ENCODE measurements at regions not wholly inside any gene's neighbourhood (a gene's known extent, or its start where the extent isn't known, plus 50 kb on each side); places are given as distances from the start of the nearest gene placed in this dataset.

- H3K27ac ChIP-seq (ENCODE audit: low read length, poor library complexity, severe bottlenecking): no peak overlapping the region
- 86% methylated on average over 7 of the region's 8 CpGs for WGBS
Observed at GRCh38 chr9:108618906-108619550, 236.8 kb downstream of the ACTL7B start.

GRCh38 chr9:108617676-108618075, 238.1 kb downstream of the ACTL7B start:
- Histone ChIP-seq H3K23ac (ENCODE audit: low read length in 2 of 2) (no peak overlapping the region), H3K79me1 (replicated peaks; ENCODE audit: low read length, poor library complexity, severe bottlenecking) (no peaks in the 10 kb centered on the region), H2BK15ac (ENCODE audit: low read depth, poor library complexity, severe bottlenecking) (no peak overlapping the region), H3K36me3 (ENCODE audit: control insufficient read depth in 1 of 2, insufficient read depth in 2 of 2, low read depth in 1 of 2, low read length in 2 of 2) (no peaks in the 10 kb centered on the region), H2BK5ac (ENCODE audit: low read depth, low read length, poor library complexity, severe bottlenecking) (no peak overlapping the region), H3K4ac (ENCODE audit: low read depth in 1 of 2, low read length in 2 of 2) (no peak overlapping the region), H4K91ac (ENCODE audit: low read length) (no peak overlapping the region), H3K9ac (ENCODE audit: low read length) (no peak overlapping the region), H3K4me3 (ENCODE audit: insufficient read depth in 1 of 2, low read depth in 1 of 2, low read length in 2 of 2) (no peak overlapping the region), H2BK12ac (ENCODE audit: low read length in 2 of 2) (no peak overlapping the region), H3K4me2 (ENCODE audit: low read length, poor library complexity, severe bottlenecking) (no peak overlapping the region), H4K8ac (ENCODE audit: low read length) (no peak overlapping the region), H3K27ac (ENCODE audit: low read length, poor library complexity, severe bottlenecking) (no peak overlapping the region), H2AFZ (ENCODE audit: low read depth, low read length) (no peak overlapping the region), H3K27me3 (ENCODE audit: control insufficient read depth in 1 of 2, insufficient read depth in 1 of 2, low read length in 2 of 2) (peaks cover 0 to 5% of the 10 kb centered on the region in 2 experiments), H3K4me1 (ENCODE audit: control insufficient read depth, insufficient read depth, low read depth, low read length) (no peaks in the 10 kb centered on the region), H2BK120ac (ENCODE audit: low read depth, low read length) (no peak overlapping the region), H3K14ac (ENCODE audit: low read length in 2 of 2) (no peak overlapping the region), H3K9me3 (ENCODE audit: control insufficient read depth, low read length) (no peaks in the 10 kb centered on the region), H2AK5ac (ENCODE audit: low read length, severe bottlenecking) (no peak overlapping the region), H3K18ac (ENCODE audit: low read depth in 1 of 2, low read length in 2 of 2) (no peak overlapping the region)
- DNase-seq: peak; percentile 13

More at GRCh38 chr9:108618906-108619550, 236.8 kb downstream of the ACTL7B start:
- H3K79me1 ChIP-seq (replicated peaks; ENCODE audit: low read length, poor library complexity, severe bottlenecking): no peaks in the 10 kb centered on the region
- no peak overlapping the region for H3K4ac ChIP-seq (ENCODE audit: low read depth in 1 of 2, low read length in 2 of 2)
- no peak overlapping the region for H2AK5ac ChIP-seq (ENCODE audit: low read length, severe bottlenecking)
- no peak overlapping the region for H3K14ac ChIP-seq (ENCODE audit: low read length in 2 of 2)
- H4K91ac ChIP-seq (ENCODE audit: low read length): no peak overlapping the region
- H3K9ac ChIP-seq (ENCODE audit: low read length): no peak overlapping the region
- DNase-seq: no peak
- no peak overlapping the region for H2AFZ ChIP-seq (ENCODE audit: low read depth, low read length)
- no peaks in the 10 kb centered on the region for H3K9me3 ChIP-seq (ENCODE audit: control insufficient read depth, low read length)
- H3K27me3 ChIP-seq (ENCODE audit: control insufficient read depth in 1 of 2, insufficient read depth in 1 of 2, low read length in 2 of 2): peaks cover 0 to 5% of the 10 kb centered on the region in 2 experiments
- no peaks in the 10 kb centered on the region for H3K4me1 ChIP-seq (ENCODE audit: control insufficient read depth, insufficient read depth, low read depth, low read length)
- H3K4me2 ChIP-seq (ENCODE audit: low read length, poor library complexity, severe bottlenecking): no peak overlapping the region
- no peak overlapping the region for H3K18ac ChIP-seq (ENCODE audit: low read depth in 1 of 2, low read length in 2 of 2)
- no peak overlapping the region for H3K23ac ChIP-seq (ENCODE audit: low read length in 2 of 2)
- no peak overlapping the region for H2BK5ac ChIP-seq (ENCODE audit: low read depth, low read length, poor library complexity, severe bottlenecking)
- no peak overlapping the region for H2BK15ac ChIP-seq (ENCODE audit: low read depth, poor library complexity, severe bottlenecking)
- no peak overlapping the region for H2BK120ac ChIP-seq (ENCODE audit: low read depth, low read length)
- no peaks in the 10 kb centered on the region for H3K36me3 ChIP-seq (ENCODE audit: control insufficient read depth in 1 of 2, insufficient read depth in 2 of 2, low read depth in 1 of 2, low read length in 2 of 2)
- no peak overlapping the region for H2BK12ac ChIP-seq (ENCODE audit: low read length in 2 of 2)
- no peak overlapping the region for H3K4me3 ChIP-seq (ENCODE audit: insufficient read depth in 1 of 2, low read depth in 1 of 2, low read length in 2 of 2)
- H4K8ac ChIP-seq (ENCODE audit: low read length): no peak overlapping the region

GRCh38 chr9:108615152-108615551, 240.6 kb downstream of the ACTL7B start:
- Histone ChIP-seq H2BK12ac (ENCODE audit: low read length in 2 of 2) (no peak overlapping the region), H3K27ac (ENCODE audit: low read length, poor library complexity, severe bottlenecking) (no peak overlapping the region), H3K9ac (ENCODE audit: low read length) (no peak overlapping the region), H2BK15ac (ENCODE audit: low read depth, poor library complexity, severe bottlenecking) (no peak overlapping the region), H2AK5ac (ENCODE audit: low read length, severe bottlenecking) (no peak overlapping the region), H3K4me1 (ENCODE audit: control insufficient read depth, insufficient read depth, low read depth, low read length) (no peaks in the 10 kb centered on the region), H3K14ac (ENCODE audit: low read length in 2 of 2) (no peak overlapping the region), H3K36me3 (ENCODE audit: control insufficient read depth in 1 of 2, insufficient read depth in 2 of 2, low read depth in 1 of 2, low read length in 2 of 2) (no peaks in the 10 kb centered on the region), H3K4ac (ENCODE audit: low read depth in 1 of 2, low read length in 2 of 2) (no peak overlapping the region), H2BK120ac (ENCODE audit: low read depth, low read length) (no peak overlapping the region), H3K23ac (ENCODE audit: low read length in 2 of 2) (no peak overlapping the region), H3K4me3 (ENCODE audit: insufficient read depth in 1 of 2, low read depth in 1 of 2, low read length in 2 of 2) (no peak overlapping the region), H3K4me2 (ENCODE audit: low read length, poor library complexity, severe bottlenecking) (no peak overlapping the region), H3K18ac (ENCODE audit: low read depth in 1 of 2, low read length in 2 of 2) (no peak overlapping the region), H4K8ac (ENCODE audit: low read length) (no peak overlapping the region), H3K79me1 (replicated peaks; ENCODE audit: low read length, poor library complexity, severe bottlenecking) (no peaks in the 10 kb centered on the region), H2AFZ (ENCODE audit: low read depth, low read length) (no peak overlapping the region), H2BK5ac (ENCODE audit: low read depth, low read length, poor library complexity, severe bottlenecking) (no peak overlapping the region), H3K27me3 (ENCODE audit: control insufficient read depth in 1 of 2, insufficient read depth in 1 of 2, low read length in 2 of 2) (peaks cover 0 to 4% of the 10 kb centered on the region in 2 experiments), H4K91ac (ENCODE audit: low read length) (no peak overlapping the region), H3K9me3 (ENCODE audit: control insufficient read depth, low read length) (no peaks in the 10 kb centered on the region)
- DNase-seq: no peak
- 29% methylated on average over 1 of the region's 1 CpG for WGBS

GRCh38 chr9:108612513-108612912, 243.3 kb downstream of the ACTL7B start:
- H3K27me3 ChIP-seq (ENCODE audit: control insufficient read depth in 1 of 2, insufficient read depth in 1 of 2, low read length in 2 of 2): peaks cover 0 to 8% of the 10 kb centered on the region in 2 experiments

More at GRCh38 chr9:108612513-108612912, 243.3 kb downstream of the ACTL7B start:
- Histone ChIP-seq H3K27ac (ENCODE audit: low read length, poor library complexity, severe bottlenecking) (no peak overlapping the region), H3K9ac (ENCODE audit: low read length) (no peak overlapping the region), H3K4me2 (ENCODE audit: low read length, poor library complexity, severe bottlenecking) (no peak overlapping the region), H4K91ac (ENCODE audit: low read length) (no peak overlapping the region), H3K23ac (ENCODE audit: low read length in 2 of 2) (no peak overlapping the region), H2BK120ac (ENCODE audit: low read depth, low read length) (no peak overlapping the region), H3K9me3 (ENCODE audit: control insufficient read depth, low read length) (no peaks in the 10 kb centered on the region), H2BK12ac (ENCODE audit: low read length in 2 of 2) (no peak overlapping the region), H3K79me1 (replicated peaks; ENCODE audit: low read length, poor library complexity, severe bottlenecking) (no peaks in the 10 kb centered on the region), H3K14ac (ENCODE audit: low read length in 2 of 2) (no peak overlapping the region), H3K4ac (ENCODE audit: low read depth in 1 of 2, low read length in 2 of 2) (no peak overlapping the region), H3K36me3 (ENCODE audit: control insufficient read depth in 1 of 2, insufficient read depth in 2 of 2, low read depth in 1 of 2, low read length in 2 of 2) (no peaks in the 10 kb centered on the region), H3K18ac (ENCODE audit: low read depth in 1 of 2, low read length in 2 of 2) (no peak overlapping the region), H2BK5ac (ENCODE audit: low read depth, low read length, poor library complexity, severe bottlenecking) (no peak overlapping the region), H4K8ac (ENCODE audit: low read length) (no peak overlapping the region), H3K4me3 (ENCODE audit: insufficient read depth in 1 of 2, low read depth in 1 of 2, low read length in 2 of 2) (no peak overlapping the region), H3K4me1 (ENCODE audit: control insufficient read depth, insufficient read depth, low read depth, low read length) (no peaks in the 10 kb centered on the region), H2BK15ac (ENCODE audit: low read depth, poor library complexity, severe bottlenecking) (no peak overlapping the region), H2AK5ac (ENCODE audit: low read length, severe bottlenecking) (no peak overlapping the region), H2AFZ (ENCODE audit: low read depth, low read length) (no peak overlapping the region)
- no peak for DNase-seq
- 67% methylated on average over 1 of the region's 2 CpGs for WGBS
